Astrocyte (in vitro differentiated cells and primary cell): ENCODE measurements at regions not wholly inside any gene's neighbourhood (a gene's known extent, or its start where the extent isn't known, plus 50 kb on each side); places are given as distances from the start of the nearest gene placed in this dataset.

ENCODE experiments used
- DNase-seq: peaks from one replicate; pipeline ENCODE4 v3.0.0-alpha.2; 2010; ENCODE audit warnings: low read depth
- FAIRE-seq: peaks from 2 replicates; lab custom pipeline; 2011; peaks lifted over from hg19 to GRCh38; lab: Jason Lieb, UNC
- H2AFZ ChIP-seq: 2 replicates; pipeline ENCODE4 v1.6.0; 2012; ENCODE audit warnings: low read depth, low read length, inconsistent platforms
- H3K27ac ChIP-seq: 2 replicates; pipeline ENCODE4 v1.5.1; 2011; ENCODE audit warnings: low read depth, low read length, inconsistent platforms
- H3K27me3 ChIP-seq: 2 replicates; pipeline ENCODE4 v1.6.0; 2011; ENCODE audit warnings: low read length, inconsistent platforms; ENCODE audit not compliant: insufficient read depth
- H3K36me3 ChIP-seq: 2 replicates; pipeline ENCODE4 v1.5.1; 2011; ENCODE audit warnings: low read length, inconsistent platforms; ENCODE audit not compliant: insufficient read depth
- H3K4me1 ChIP-seq: 2 replicates; pipeline ENCODE4 v1.5.1; 2011; ENCODE audit warnings: low read length, inconsistent platforms; ENCODE audit not compliant: insufficient read depth
- H3K4me2 ChIP-seq: 2 replicates; pipeline ENCODE4 v1.6.0; 2012; ENCODE audit warnings: low read length, inconsistent platforms
- H3K4me3 ChIP-seq: 2 replicates; pipeline ENCODE4 v1.5.1; 2011; ENCODE audit warnings: low read depth, mild to moderate bottlenecking, low read length, inconsistent platforms; ENCODE audit not compliant: insufficient read depth
- H3K79me2 ChIP-seq: 2 replicates; pipeline ENCODE4 v1.6.0; 2012; ENCODE audit warnings: mild to moderate bottlenecking, low read length, inconsistent platforms; ENCODE audit not compliant: insufficient read depth
- H3K9ac ChIP-seq: 2 replicates; pipeline ENCODE4 v1.6.0; 2012; ENCODE audit warnings: mild to moderate bottlenecking, low read length, inconsistent platforms
- H3K9me3 ChIP-seq: 2 replicates; pipeline ENCODE4 v1.5.1; 2012; ENCODE audit warnings: low read depth, mild to moderate bottlenecking, low read length, inconsistent platforms; ENCODE audit not compliant: insufficient read depth
- H4K20me1 ChIP-seq: 2 replicates; pipeline ENCODE4 v1.6.0; 2012; ENCODE audit warnings: low read length, inconsistent platforms; ENCODE audit not compliant: insufficient read depth
- H3K27ac Mint-ChIP-seq: one replicate; pipeline ENCODE4 v1.8.0; 2021; ENCODE audit warnings: mild to moderate bottlenecking, mixed read lengths; ENCODE audit not compliant: unreplicated experiment
- H3K27me3 Mint-ChIP-seq: one replicate; pipeline ENCODE4 v1.8.0; 2021; ENCODE audit warnings: low read depth, mixed read lengths; ENCODE audit not compliant: unreplicated experiment
- H3K36me3 Mint-ChIP-seq: one replicate; pipeline ENCODE4 v1.8.0; 2021; ENCODE audit warnings: low read depth, mixed read lengths; ENCODE audit not compliant: unreplicated experiment
- H3K4me1 Mint-ChIP-seq: one replicate; pipeline ENCODE4 v1.8.0; 2021; ENCODE audit warnings: low read depth, mixed read lengths; ENCODE audit not compliant: unreplicated experiment
- H3K4me3 Mint-ChIP-seq: one replicate; pipeline ENCODE4 v1.8.0; 2021; ENCODE audit warnings: mild to moderate bottlenecking, moderate library complexity, mixed read lengths; ENCODE audit not compliant: unreplicated experiment
- H3K9me3 Mint-ChIP-seq: one replicate; pipeline ENCODE4 v1.8.0; 2021; ENCODE audit warnings: mild to moderate bottlenecking, mixed read lengths; ENCODE audit not compliant: unreplicated experiment
- EZH2 ChIP-seq: IDR thresholded peaks from 2 replicates; pipeline ENCODE4 v1.6.1; 2012; ENCODE audit warnings: mild to moderate bottlenecking, low read length, inconsistent platforms; ENCODE audit not compliant: insufficient read depth
- TF ChIP-seq, protein P1 (sequence below): IDR thresholded peaks from 2 replicates; pipeline ENCODE4 v1.5.1; 2011; ENCODE audit warnings: low read depth, mild to moderate bottlenecking, inconsistent platforms, low read length, moderate library complexity; ENCODE audit not compliant: insufficient read depth

DNA sequence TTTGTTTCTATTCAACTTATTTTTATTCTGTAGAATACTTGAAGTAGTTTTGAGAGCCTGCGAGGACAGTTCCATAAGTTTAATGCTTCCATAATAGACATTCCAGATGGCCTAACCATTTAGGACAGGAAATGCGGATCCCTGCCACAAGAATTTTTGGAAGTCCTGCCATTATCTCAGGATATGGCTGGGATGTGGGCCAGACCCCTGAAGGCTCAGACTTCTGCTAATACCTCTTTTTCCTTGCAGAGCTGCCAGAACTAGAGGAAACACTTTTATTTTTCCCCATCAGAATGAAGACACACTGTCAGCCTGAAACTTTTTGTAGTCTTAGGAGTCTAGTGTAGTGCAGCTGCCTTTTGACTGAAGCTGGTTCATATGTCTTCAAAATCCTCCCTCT, 806.5 kb downstream of the TDRD15 start:
- DNase-seq (no peak), FAIRE-seq (no peak)
- Histone ChIP-seq H3K79me2 (no peaks in the 10 kb centered on the region), H3K36me3 (no peaks in the 10 kb centered on the region), H3K4me2 (no peak overlapping the region), H4K20me1 (no peaks in the 10 kb centered on the region), H2AFZ (no peak overlapping the region), H3K9ac (no peak overlapping the region), H3K4me1 (no peaks in the 10 kb centered on the region), H3K9me3 (peaks cover 3% of the 10 kb centered on the region), H3K4me3 (no peak overlapping the region), H3K27ac (no peak overlapping the region), H3K27me3 (no peaks in the 10 kb centered on the region)
- Mint-ChIP-seq H3K27me3 (peaks cover 2% of the 10 kb centered on the region), H3K4me3 (no peak overlapping the region), H3K9me3 (peaks cover 3% of the 10 kb centered on the region), H3K4me1 (no peaks in the 10 kb centered on the region), H3K36me3 (no peaks in the 10 kb centered on the region), H3K27ac (no peak overlapping the region)
- TF ChIP-seq, protein P1, sequence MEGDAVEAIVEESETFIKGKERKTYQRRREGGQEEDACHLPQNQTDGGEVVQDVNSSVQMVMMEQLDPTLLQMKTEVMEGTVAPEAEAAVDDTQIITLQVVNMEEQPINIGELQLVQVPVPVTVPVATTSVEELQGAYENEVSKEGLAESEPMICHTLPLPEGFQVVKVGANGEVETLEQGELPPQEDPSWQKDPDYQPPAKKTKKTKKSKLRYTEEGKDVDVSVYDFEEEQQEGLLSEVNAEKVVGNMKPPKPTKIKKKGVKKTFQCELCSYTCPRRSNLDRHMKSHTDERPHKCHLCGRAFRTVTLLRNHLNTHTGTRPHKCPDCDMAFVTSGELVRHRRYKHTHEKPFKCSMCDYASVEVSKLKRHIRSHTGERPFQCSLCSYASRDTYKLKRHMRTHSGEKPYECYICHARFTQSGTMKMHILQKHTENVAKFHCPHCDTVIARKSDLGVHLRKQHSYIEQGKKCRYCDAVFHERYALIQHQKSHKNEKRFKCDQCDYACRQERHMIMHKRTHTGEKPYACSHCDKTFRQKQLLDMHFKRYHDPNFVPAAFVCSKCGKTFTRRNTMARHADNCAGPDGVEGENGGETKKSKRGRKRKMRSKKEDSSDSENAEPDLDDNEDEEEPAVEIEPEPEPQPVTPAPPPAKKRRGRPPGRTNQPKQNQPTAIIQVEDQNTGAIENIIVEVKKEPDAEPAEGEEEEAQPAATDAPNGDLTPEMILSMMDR = no peak
- no peak for TF ChIP-seq EZH2

DNA sequence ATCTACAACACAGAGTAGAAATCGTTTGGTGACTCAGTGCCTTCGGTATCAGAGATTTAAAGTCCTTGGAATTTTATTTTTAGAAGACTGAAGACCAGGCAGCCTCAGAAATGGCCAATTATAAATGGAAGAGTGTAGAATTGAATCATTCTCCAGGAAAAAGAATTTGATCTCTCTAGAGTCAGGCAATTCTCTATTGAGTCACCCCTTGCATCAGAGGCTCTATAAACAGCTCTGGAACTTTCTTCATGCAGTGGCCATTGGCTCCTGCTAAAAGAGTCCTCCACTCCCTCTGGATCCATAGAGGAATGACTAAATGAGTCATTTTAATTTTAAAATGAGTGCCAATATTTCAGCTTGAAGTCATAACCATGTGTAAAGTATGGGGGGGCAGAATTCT, 816.2 kb downstream of the TDRD15 start:
- no peaks in the 10 kb centered on the region for H3K27me3 Mint-ChIP-seq
- H3K36me3 Mint-ChIP-seq = no peaks in the 10 kb centered on the region
- no peaks in the 10 kb centered on the region for H3K9me3 Mint-ChIP-seq

DNA sequence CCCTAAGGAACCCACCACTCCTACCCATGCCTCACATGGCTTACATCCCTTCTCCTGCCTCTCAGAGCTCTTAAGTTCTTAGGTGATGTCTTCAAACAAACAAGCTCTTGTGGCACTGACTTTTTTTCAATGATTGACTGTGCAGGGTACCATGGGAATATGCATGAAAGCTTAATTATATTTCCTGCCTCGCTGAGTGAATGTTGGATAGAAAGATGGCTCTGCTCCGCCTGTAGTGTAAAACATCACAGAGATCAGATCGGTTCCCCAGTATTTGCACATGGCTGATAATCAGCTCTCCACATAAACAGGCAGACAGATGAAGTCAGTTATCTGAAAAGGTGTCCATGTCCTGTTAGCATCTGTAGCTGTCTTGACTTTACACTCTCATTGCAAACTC, 820.8 kb downstream of the TDRD15 start:
- no peak for TF ChIP-seq EZH2
- TF ChIP-seq, protein P1 = no peak
- no peak overlapping the region for H3K4me2 ChIP-seq
- H3K27ac Mint-ChIP-seq = no peak overlapping the region
- H3K4me3 Mint-ChIP-seq = no peak overlapping the region
- no peaks in the 10 kb centered on the region for H3K27me3 ChIP-seq
- DNase-seq (no peak), FAIRE-seq (no peak)
- no peaks in the 10 kb centered on the region for H3K4me1 Mint-ChIP-seq
- no peak overlapping the region for H3K4me3 ChIP-seq
- H3K36me3 ChIP-seq = no peaks in the 10 kb centered on the region
- H2AFZ ChIP-seq = no peak overlapping the region
- H3K27me3 Mint-ChIP-seq = peaks cover 3% of the 10 kb centered on the region
- no peaks in the 10 kb centered on the region for H3K36me3 Mint-ChIP-seq
- H3K27ac ChIP-seq = no peak overlapping the region
- no peaks in the 10 kb centered on the region for H3K9me3 Mint-ChIP-seq
- peaks cover 4% of the 10 kb centered on the region for H3K9me3 ChIP-seq
- H3K4me1 ChIP-seq = no peaks in the 10 kb centered on the region
- no peak overlapping the region for H3K9ac ChIP-seq
- no peaks in the 10 kb centered on the region for H4K20me1 ChIP-seq
- no peaks in the 10 kb centered on the region for H3K79me2 ChIP-seq

More for the DNA sequence above, 816.2 kb downstream of the TDRD15 start:
- H3K4me3 Mint-ChIP-seq = no peak overlapping the region
- no peak for DNase-seq
- Histone ChIP-seq H3K4me3 (no peak overlapping the region), H3K27me3 (no peaks in the 10 kb centered on the region), H2AFZ (no peak overlapping the region), H3K4me1 (no peaks in the 10 kb centered on the region), H3K36me3 (no peaks in the 10 kb centered on the region), H3K4me2 (no peak overlapping the region), H3K9ac (no peak overlapping the region), H3K27ac (no peak overlapping the region), H4K20me1 (no peaks in the 10 kb centered on the region), H3K79me2 (no peaks in the 10 kb centered on the region), H3K9me3 (peaks cover 2% of the 10 kb centered on the region)
- no peaks in the 10 kb centered on the region for H3K4me1 Mint-ChIP-seq
- no peak overlapping the region for H3K27ac Mint-ChIP-seq
- TF ChIP-seq, protein P1 = no peak
- no peak for TF ChIP-seq EZH2
- FAIRE-seq = no peak
